ENCODE measurements at regions not wholly inside any gene's neighbourhood (a gene's known extent, or its start where the extent isn't known, plus 50 kb on each side); places are given as distances from the start of the nearest gene placed in this dataset.

DNA sequence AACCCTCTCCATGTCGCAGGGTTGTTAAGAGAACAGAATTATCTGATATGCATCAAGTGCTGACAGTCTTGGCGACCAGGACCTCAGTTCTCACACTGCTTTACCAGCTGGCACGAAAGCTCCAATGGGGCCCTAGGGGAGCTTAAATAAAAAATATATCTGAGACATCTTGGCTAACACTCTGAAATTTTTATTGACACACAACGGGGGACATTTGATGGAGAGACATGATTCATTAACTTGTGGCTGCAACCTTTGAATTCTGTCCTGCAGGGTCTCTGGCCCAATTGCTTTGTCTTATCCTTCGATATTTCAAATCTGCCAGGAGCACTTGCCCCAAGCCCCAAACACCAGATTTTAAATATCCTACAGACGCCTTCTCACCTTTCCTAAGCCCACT, 567.0 kb downstream of the AJAP1 start:
- H3K4me2 ChIP-seq: no peak overlapping the region
- peaks cover 12% of the 10 kb centered on the region for H3K4me1 Mint-ChIP-seq
- ATAC-seq: no peak
- no peak for DNase-seq (ENCODE audit: low spot score)
- no peak overlapping the region for H3K27ac Mint-ChIP-seq
- H3K79me2 ChIP-seq (replicated peaks; ENCODE audit: insufficient read depth): no peaks in the 10 kb centered on the region
- no peaks in the 10 kb centered on the region for H3K4me1 ChIP-seq (ENCODE audit: insufficient read depth)
- H3K36me3 Mint-ChIP-seq (ENCODE audit: low read depth): no peaks in the 10 kb centered on the region
- H3K27me3 ChIP-seq (ENCODE audit: insufficient read depth): no peaks in the 10 kb centered on the region
- no peaks in the 10 kb centered on the region for H3F3A ChIP-seq (replicated peaks; ENCODE audit: low read depth)
- H3K9me2 ChIP-seq (ENCODE audit: insufficient read depth): no peaks in the 10 kb centered on the region
- H2AFZ ChIP-seq: no peak overlapping the region
- TF ChIP-seq NANOG (IDR thresholded peaks at IDR 0.05; ENCODE audit: borderline replicate concordance) (no peak), EZH2phosphoT487 (IDR thresholded peaks at IDR 0.05; ENCODE audit: unreplicated experiment) (no peak), CREB1 (CRISPR knock-in tag; IDR thresholded peaks at IDR 0.05; ENCODE audit: low read depth) (no peak), POLR2AphosphoS5 (IDR thresholded peaks at IDR 0.05; ENCODE audit: low read depth) (no peak), JUNB (IDR thresholded peaks at IDR 0.05; ENCODE audit: unreplicated experiment) (no peak), EZH2 (IDR thresholded peaks at IDR 0.05; ENCODE audit: low read depth, unreplicated experiment) (no peak), ZNF114 (CRISPR knock-in tag; IDR thresholded peaks at IDR 0.05) (no peak), STAT1 (IDR thresholded peaks at IDR 0.05; ENCODE audit: unreplicated experiment) (no peak)
- TF ChIP-seq, protein P1, sequence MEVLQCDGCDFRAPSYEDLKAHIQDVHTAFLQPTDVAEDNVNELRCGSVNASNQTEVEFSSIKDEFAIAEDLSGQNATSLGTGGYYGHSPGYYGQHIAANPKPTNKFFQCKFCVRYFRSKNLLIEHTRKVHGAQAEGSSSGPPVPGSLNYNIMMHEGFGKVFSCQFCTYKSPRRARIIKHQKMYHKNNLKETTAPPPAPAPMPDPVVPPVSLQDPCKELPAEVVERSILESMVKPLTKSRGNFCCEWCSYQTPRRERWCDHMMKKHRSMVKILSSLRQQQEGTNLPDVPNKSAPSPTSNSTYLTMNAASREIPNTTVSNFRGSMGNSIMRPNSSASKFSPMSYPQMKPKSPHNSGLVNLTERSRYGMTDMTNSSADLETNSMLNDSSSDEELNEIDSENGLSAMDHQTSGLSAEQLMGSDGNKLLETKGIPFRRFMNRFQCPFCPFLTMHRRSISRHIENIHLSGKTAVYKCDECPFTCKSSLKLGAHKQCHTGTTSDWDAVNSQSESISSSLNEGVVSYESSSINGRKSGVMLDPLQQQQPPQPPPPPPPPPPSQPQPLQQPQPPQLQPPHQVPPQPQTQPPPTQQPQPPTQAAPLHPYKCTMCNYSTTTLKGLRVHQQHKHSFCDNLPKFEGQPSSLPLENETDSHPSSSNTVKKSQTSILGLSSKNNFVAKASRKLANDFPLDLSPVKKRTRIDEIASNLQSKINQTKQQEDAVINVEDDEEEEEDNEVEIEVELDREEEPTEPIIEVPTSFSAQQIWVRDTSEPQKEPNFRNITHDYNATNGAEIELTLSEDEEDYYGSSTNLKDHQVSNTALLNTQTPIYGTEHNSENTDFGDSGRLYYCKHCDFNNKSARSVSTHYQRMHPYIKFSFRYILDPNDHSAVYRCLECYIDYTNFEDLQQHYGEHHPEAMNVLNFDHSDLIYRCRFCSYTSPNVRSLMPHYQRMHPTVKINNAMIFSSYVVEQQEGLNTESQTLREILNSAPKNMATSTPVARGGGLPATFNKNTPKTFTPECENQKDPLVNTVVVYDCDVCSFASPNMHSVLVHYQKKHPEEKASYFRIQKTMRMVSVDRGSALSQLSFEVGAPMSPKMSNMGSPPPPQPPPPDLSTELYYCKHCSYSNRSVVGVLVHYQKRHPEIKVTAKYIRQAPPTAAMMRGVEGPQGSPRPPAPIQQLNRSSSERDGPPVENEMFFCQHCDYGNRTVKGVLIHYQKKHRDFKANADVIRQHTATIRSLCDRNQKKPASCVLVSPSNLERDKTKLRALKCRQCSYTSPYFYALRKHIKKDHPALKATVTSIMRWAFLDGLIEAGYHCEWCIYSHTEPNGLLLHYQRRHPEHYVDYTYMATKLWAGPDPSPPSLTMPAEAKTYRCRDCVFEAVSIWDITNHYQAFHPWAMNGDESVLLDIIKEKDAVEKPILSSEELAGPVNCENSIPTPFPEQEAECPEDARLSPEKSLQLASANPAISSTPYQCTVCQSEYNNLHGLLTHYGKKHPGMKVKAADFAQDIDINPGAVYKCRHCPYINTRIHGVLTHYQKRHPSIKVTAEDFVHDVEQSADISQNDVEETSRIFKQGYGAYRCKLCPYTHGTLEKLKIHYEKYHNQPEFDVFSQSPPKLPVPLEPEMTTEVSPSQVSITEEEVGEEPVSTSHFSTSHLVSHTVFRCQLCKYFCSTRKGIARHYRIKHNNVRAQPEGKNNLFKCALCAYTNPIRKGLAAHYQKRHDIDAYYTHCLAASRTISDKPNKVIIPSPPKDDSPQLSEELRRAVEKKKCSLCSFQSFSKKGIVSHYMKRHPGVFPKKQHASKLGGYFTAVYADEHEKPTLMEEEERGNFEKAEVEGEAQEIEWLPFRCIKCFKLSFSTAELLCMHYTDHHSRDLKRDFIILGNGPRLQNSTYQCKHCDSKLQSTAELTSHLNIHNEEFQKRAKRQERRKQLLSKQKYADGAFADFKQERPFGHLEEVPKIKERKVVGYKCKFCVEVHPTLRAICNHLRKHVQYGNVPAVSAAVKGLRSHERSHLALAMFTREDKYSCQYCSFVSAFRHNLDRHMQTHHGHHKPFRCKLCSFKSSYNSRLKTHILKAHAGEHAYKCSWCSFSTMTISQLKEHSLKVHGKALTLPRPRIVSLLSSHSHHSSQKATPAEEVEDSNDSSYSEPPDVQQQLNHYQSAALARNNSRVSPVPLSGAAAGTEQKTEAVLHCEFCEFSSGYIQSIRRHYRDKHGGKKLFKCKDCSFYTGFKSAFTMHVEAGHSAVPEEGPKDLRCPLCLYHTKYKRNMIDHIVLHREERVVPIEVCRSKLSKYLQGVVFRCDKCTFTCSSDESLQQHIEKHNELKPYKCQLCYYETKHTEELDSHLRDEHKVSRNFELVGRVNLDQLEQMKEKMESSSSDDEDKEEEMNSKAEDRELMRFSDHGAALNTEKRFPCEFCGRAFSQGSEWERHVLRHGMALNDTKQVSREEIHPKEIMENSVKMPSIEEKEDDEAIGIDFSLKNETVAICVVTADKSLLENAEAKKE (CRISPR knock-in tag; IDR thresholded peaks at IDR 0.05): no peak
- TF ChIP-seq, protein P2, sequence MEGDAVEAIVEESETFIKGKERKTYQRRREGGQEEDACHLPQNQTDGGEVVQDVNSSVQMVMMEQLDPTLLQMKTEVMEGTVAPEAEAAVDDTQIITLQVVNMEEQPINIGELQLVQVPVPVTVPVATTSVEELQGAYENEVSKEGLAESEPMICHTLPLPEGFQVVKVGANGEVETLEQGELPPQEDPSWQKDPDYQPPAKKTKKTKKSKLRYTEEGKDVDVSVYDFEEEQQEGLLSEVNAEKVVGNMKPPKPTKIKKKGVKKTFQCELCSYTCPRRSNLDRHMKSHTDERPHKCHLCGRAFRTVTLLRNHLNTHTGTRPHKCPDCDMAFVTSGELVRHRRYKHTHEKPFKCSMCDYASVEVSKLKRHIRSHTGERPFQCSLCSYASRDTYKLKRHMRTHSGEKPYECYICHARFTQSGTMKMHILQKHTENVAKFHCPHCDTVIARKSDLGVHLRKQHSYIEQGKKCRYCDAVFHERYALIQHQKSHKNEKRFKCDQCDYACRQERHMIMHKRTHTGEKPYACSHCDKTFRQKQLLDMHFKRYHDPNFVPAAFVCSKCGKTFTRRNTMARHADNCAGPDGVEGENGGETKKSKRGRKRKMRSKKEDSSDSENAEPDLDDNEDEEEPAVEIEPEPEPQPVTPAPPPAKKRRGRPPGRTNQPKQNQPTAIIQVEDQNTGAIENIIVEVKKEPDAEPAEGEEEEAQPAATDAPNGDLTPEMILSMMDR (conservative IDR thresholded peaks at IDR 0.05; ENCODE audit: low read depth in 2 of 2): no peak
- TF ChIP-seq, protein P3, sequence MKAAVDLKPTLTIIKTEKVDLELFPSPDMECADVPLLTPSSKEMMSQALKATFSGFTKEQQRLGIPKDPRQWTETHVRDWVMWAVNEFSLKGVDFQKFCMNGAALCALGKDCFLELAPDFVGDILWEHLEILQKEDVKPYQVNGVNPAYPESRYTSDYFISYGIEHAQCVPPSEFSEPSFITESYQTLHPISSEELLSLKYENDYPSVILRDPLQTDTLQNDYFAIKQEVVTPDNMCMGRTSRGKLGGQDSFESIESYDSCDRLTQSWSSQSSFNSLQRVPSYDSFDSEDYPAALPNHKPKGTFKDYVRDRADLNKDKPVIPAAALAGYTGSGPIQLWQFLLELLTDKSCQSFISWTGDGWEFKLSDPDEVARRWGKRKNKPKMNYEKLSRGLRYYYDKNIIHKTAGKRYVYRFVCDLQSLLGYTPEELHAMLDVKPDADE (IDR thresholded peaks at IDR 0.05): no peak
- no peak overlapping the region for H3K27ac ChIP-seq (ENCODE audit: low read depth)
- H3K9me3 Mint-ChIP-seq: no peaks in the 10 kb centered on the region; the same call in 2 of the 3 replicates
- no peaks in the 10 kb centered on the region for H3K36me3 ChIP-seq (ENCODE audit: insufficient read depth)
- H3K4me3 Mint-ChIP-seq: no peak overlapping the region
- no peak overlapping the region for H3K4me3 ChIP-seq
- H3K27me3 Mint-ChIP-seq (ENCODE audit: insufficient read depth, low read depth, poor library complexity): peaks cover 57% of the 10 kb centered on the region
- no peaks in the 10 kb centered on the region for H4K20me1 ChIP-seq (replicated peaks; ENCODE audit: insufficient read depth)
